Transverse colon (tissue), 4 donors: ENCODE measurements at regions not wholly inside any gene's neighbourhood (a gene's known extent, or its start where the extent isn't known, plus 50 kb on each side); places are given as distances from the start of the nearest gene placed in this dataset.

Experiments used
- DNase-seq: peaks from one replicate; pipeline ENCODE4 v3.0.0-alpha.2; 2019
- H3K27ac ChIP-seq, 4 donors: fragments of 200-600 bp; sonication (generic); 2 replicates each; pipeline ENCODE4 v1.5.1; 2016 to 2018; ENCODE audit warnings: inconsistent platforms in 4 of 4
- H3K27me3 ChIP-seq: fragments of 200-600 bp; sonication (generic); 2 replicates; pipeline ENCODE4 v1.5.1; 2017; ENCODE audit warnings: inconsistent platforms
- H3K36me3 ChIP-seq, 4 donors: fragments of 200-600 bp; sonication (generic); 2 replicates each; pipeline ENCODE4 v1.5.1; 2017 to 2019; ENCODE audit warnings: inconsistent platforms in 4 of 4
- H3K4me1 ChIP-seq, 4 donors: fragments of 200-600 bp; sonication (generic); 2 replicates each; pipeline ENCODE4 v1.5.1; 2017 to 2020; ENCODE audit warnings: inconsistent platforms in 4 of 4
- H3K4me3 ChIP-seq, 4 donors: fragments of 200-600 bp; sonication (generic); 1 replicate in 1 of 4; 2 replicates in 3 of 4; pipeline versions ENCODE4 v1.5.1 to v1.6.1; 2017 to 2019; ENCODE audit warnings: inconsistent platforms in 4 of 4
- H3K9me3 ChIP-seq, 2 donors: fragments of 200-600 bp; sonication (generic); 2 replicates each; pipeline ENCODE4 v1.5.1; 2017 to 2019; ENCODE audit warnings: inconsistent platforms in 2 of 2
- EP300 ChIP-seq: sonication (generic); formaldehyde crosslinking; IDR thresholded peaks from one replicate; pipeline ENCODE4 v1.6.1; 2017; ENCODE audit warnings: antibody characterized with exemption, low read depth
- POLR2A ChIP-seq: fragments of 450-650 bp; IDR thresholded peaks from one replicate; pipeline ENCODE4 v1.6.1; 2016; ENCODE audit warnings: antibody characterized with exemption, mild to moderate bottlenecking, moderate library complexity
- POLR2AphosphoS5 ChIP-seq, 3 donors: sonication (generic); formaldehyde crosslinking; IDR thresholded peaks; one replicate each; pipeline ENCODE4 v1.6.1; 2016; ENCODE audit warnings: antibody characterized with exemption in 3 of 3
- WGBS, 2 donors: methylation state at CpG; one replicate each; pipeline ENCODE4 v1.1.5; 2018; ENCODE audit warnings: low coverage in 1 of 2; 5-methylcytosine and 5-hydroxymethylcytosine counted together
- in situ Hi-C, 4 donors: fragments of 200-750 bp; cut with MboI; loops; one replicate each; pipeline versions ENCODE4 v1.15.0 to v1.15.1; 2017; ENCODE audit warnings: low sequenced_read_pairs in 3 of 4, low pct_ligation_motif_present in 1 of 4, low pct_unique_long_range_greater_than_20kb in 1 of 4
- intact Hi-C: fragments of 100-400 bp; cut with DNase I; formaldehyde crosslinking; loops from one replicate; pipeline ENCODE4 v1.15.1; 2023; ENCODE audit warnings: low total_unique reads
- TF ChIP-seq, protein P1 (sequence below), 5 experiments: fragments of 200-600 bp in 3 of 5; fragments of 450-650 bp in 2 of 5; sonication (generic) in 3 of 5; IDR thresholded peaks; 1 replicate in 2 of 5; 2 replicates in 3 of 5; pipeline ENCODE4 v1.5.1; 2016 to 2017; ENCODE audit warnings: antibody characterized with exemption in 5 of 5, inconsistent platforms in 3 of 5, mild to moderate bottlenecking in 2 of 5, moderate library complexity in 1 of 5

DNA sequence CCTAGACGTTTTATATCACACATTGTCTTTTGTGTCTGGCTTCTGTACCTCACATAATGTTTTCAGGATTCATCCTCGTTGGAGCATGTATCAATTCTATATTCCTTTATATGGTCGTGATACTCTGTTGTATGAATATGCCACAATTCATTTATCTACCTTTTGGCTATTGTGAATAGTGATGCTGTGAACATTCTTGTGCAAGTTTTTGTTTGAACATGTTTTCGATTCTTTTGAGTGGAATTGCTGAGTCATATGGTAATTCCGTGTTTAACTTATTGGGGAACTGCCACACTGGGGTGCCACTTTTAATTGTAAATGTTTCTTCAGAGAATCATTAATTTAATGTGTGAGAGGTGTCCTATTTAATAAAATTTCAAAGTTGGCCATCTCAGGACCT, 101.2 kb downstream of the SLC35B3 start:
- 69 to 80% methylated on average over 5 of the region's 5 CpGs for WGBS, 2 donors
- H3K27me3 ChIP-seq = no peaks in the 10 kb centered on the region
- peaks cover 0 to 9% (median 0%) of the 10 kb centered on the region in 4 donors for H3K4me1 ChIP-seq
- no peak overlapping the region for H3K27ac ChIP-seq
- in situ Hi-C loops (no loop called here), intact Hi-C loops (no loop called here)
- TF ChIP-seq POLR2AphosphoS5 (IDR thresholded peaks at IDR 0.05) = no peak
- no peak for TF ChIP-seq POLR2A
- TF ChIP-seq, protein P1, sequence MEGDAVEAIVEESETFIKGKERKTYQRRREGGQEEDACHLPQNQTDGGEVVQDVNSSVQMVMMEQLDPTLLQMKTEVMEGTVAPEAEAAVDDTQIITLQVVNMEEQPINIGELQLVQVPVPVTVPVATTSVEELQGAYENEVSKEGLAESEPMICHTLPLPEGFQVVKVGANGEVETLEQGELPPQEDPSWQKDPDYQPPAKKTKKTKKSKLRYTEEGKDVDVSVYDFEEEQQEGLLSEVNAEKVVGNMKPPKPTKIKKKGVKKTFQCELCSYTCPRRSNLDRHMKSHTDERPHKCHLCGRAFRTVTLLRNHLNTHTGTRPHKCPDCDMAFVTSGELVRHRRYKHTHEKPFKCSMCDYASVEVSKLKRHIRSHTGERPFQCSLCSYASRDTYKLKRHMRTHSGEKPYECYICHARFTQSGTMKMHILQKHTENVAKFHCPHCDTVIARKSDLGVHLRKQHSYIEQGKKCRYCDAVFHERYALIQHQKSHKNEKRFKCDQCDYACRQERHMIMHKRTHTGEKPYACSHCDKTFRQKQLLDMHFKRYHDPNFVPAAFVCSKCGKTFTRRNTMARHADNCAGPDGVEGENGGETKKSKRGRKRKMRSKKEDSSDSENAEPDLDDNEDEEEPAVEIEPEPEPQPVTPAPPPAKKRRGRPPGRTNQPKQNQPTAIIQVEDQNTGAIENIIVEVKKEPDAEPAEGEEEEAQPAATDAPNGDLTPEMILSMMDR (IDR thresholded peaks at IDR 0.05) = no peak
- TF ChIP-seq EP300 = no peak
- no peaks in the 10 kb centered on the region for H3K36me3 ChIP-seq
- H3K4me3 ChIP-seq = no peak overlapping the region
- H3K9me3 ChIP-seq = no peaks in the 10 kb centered on the region
- DNase-seq = no peak

DNA sequence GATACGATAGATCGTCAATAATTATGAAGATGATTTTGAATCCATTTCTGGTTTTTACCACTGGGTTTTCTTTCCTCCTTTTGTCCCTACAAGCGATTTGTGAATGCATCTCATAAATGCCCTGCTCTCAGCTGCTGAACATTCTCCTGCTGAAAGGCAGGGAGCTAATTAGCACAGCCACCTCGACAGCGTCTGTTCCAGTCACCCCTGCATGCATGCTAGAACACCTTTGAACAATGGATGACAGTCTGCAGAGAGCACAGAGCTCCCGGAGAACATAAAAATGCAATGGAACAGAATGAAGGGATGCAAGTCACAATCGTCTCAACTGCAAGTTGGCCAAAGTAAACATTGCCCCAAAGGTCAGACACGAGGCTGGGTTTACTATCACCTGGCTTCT, 105.8 kb downstream of the SLC35B3 start:
- intact Hi-C loops = loop anchor here (5.0 kb wide), 1 partner anchor 1093 kb away; no protein-coding TSS in a partner anchor
- H3K9me3 ChIP-seq = no peaks in the 10 kb centered on the region
- WGBS, 2 donors = 40 to 51% methylated on average over 6 to 8 of the region's 8 CpGs
- no peak for DNase-seq
- H3K36me3 ChIP-seq = no peaks in the 10 kb centered on the region
- TF ChIP-seq EP300 (no peak), POLR2AphosphoS5 (IDR thresholded peaks at IDR 0.05) (no peak), POLR2A (no peak)
- TF ChIP-seq, protein P1 (IDR thresholded peaks at IDR 0.05) = no peak
- H3K27me3 ChIP-seq = no peaks in the 10 kb centered on the region
- peaks cover 0 to 9% (median 0%) of the 10 kb centered on the region in 4 donors for H3K4me1 ChIP-seq
- H3K4me3 ChIP-seq = no peak overlapping the region
- H3K27ac ChIP-seq = no peak overlapping the region
- in situ Hi-C loops = no loop called here

DNA sequence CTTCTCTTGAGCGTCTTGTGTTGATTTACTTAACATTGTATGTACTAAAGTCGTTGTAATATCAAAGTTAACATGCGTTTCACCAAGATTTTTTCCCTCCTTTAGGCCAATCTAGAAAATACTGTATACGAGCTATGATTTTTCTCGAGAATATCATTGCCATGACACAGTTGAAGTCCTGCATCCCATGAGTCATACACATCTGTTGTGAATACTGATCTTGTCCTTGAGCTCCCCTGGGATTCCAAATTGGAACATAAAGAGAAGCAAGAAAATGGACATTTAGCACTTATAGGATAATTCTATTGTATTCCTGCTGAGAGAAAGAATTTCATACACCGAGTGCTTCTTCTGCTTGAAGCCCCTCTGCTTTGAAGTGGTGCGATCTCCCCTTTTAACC, 109.6 kb downstream of the SLC35B3 start:
- no peaks in the 10 kb centered on the region for H3K36me3 ChIP-seq
- intact Hi-C loops (loop anchor here (5.0 kb wide), 1 partner anchor 1097 kb away; no protein-coding TSS in a partner anchor), in situ Hi-C loops (no loop called here)
- H3K27ac ChIP-seq = no peak overlapping the region
- TF ChIP-seq POLR2AphosphoS5 (IDR thresholded peaks at IDR 0.05) (no peak), POLR2A (no peak), EP300 (no peak)
- TF ChIP-seq, protein P1 (IDR thresholded peaks at IDR 0.05) = no peak
- no peaks in the 10 kb centered on the region for H3K9me3 ChIP-seq
- no peak overlapping the region for H3K4me3 ChIP-seq
- no peak for DNase-seq
- 72 to 89% methylated on average over 7 of the region's 7 CpGs for WGBS, 2 donors
- H3K4me1 ChIP-seq = peaks cover 0 to 9% (median 0%) of the 10 kb centered on the region in 4 donors
- H3K27me3 ChIP-seq = no peaks in the 10 kb centered on the region

DNA sequence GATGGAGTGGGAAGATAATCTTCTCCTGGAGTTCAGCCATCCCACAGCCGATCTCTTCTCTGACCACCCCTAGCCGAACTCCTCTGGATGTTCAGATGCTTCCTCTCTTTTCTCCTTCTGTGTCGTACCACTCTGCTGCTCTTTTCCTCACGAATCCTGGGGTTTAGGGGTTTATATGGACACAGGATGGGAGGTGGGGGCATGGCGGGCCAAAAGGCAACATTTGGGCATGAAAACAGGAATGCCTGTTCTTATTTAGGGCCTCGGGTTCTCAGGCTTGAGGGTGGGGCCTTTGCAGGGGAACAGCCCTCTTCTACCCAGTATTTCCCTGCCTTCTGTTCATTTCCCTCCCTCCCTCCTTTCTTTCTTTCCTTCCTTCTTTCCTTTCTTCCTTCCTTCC, 112.7 kb downstream of the SLC35B3 start:
- no peaks in the 10 kb centered on the region for H3K36me3 ChIP-seq
- no peak for DNase-seq
- in situ Hi-C loops (no loop called here), intact Hi-C loops (no loop called here)
- no peaks in the 10 kb centered on the region for H3K27me3 ChIP-seq
- no peak overlapping the region for H3K4me3 ChIP-seq
- H3K4me1 ChIP-seq = no peaks in the 10 kb centered on the region
- H3K9me3 ChIP-seq = no peaks in the 10 kb centered on the region
- TF ChIP-seq POLR2AphosphoS5 (IDR thresholded peaks at IDR 0.05) = no peak
- no peak for TF ChIP-seq EP300
- no peak for TF ChIP-seq POLR2A
- TF ChIP-seq, protein P1 (IDR thresholded peaks at IDR 0.05) = no peak
- H3K27ac ChIP-seq = no peak overlapping the region
- 60 to 88% methylated on average over 1 to 6 of the region's 6 CpGs for WGBS, 2 donors
